ENCODE measurements at regions not wholly inside any gene's neighbourhood (a gene's known extent, or its start where the extent isn't known, plus 50 kb on each side); places are given as distances from the start of the nearest gene placed in this dataset.

GRCh38 chr12:127745469-127746212 is 521.3 kb upstream of the TMEM132C start:
- DNase-seq (ENCODE audit: low read depth) = no peak
- TF ChIP-seq CTCF (IDR thresholded peaks at IDR 0.05; ENCODE audit: low read length, missing control alignments) = no peak
- H3K4me3 ChIP-seq (replicated peaks; ENCODE audit: low read depth, low read length) = no peak overlapping the region

- H3K4me3 ChIP-seq (replicated peaks; ENCODE audit: low read depth, low read length) = no peak overlapping the region
- DNase-seq (ENCODE audit: low read depth) = no peak
- no peak for TF ChIP-seq CTCF (IDR thresholded peaks at IDR 0.05; ENCODE audit: low read length, missing control alignments)
Measured at GRCh38 chr12:127749416-127749815, 517.6 kb upstream of the TMEM132C start.

GRCh38 chr12:127750076-127750840 is 516.7 kb upstream of the TMEM132C start:
- DNase-seq (ENCODE audit: low read depth) = no peak
- no peak for TF ChIP-seq CTCF (IDR thresholded peaks at IDR 0.05; ENCODE audit: low read length, missing control alignments)
- H3K4me3 ChIP-seq (replicated peaks; ENCODE audit: low read depth, low read length) = no peak overlapping the region

- no peak overlapping the region for H3K4me3 ChIP-seq (replicated peaks; ENCODE audit: low read depth, low read length)
- no peak for DNase-seq (ENCODE audit: low read depth)
Measured at GRCh38 chr12:127752802-127753201, 514.2 kb upstream of the TMEM132C start.

GRCh38 chr12:127760357-127760756 is 506.6 kb upstream of the TMEM132C start:
- TF ChIP-seq CTCF (IDR thresholded peaks at IDR 0.05; ENCODE audit: low read length, missing control alignments) = no peak
- no peak for DNase-seq (ENCODE audit: low read depth)
- H3K4me3 ChIP-seq (replicated peaks; ENCODE audit: low read depth, low read length) = no peak overlapping the region

More at GRCh38 chr12:127752802-127753201, 514.2 kb upstream of the TMEM132C start:
- no peak for TF ChIP-seq CTCF (IDR thresholded peaks at IDR 0.05; ENCODE audit: low read length, missing control alignments)

- DNase-seq (ENCODE audit: low read depth) = no peak
- H3K4me3 ChIP-seq (replicated peaks; ENCODE audit: low read depth, low read length) = no peak overlapping the region
- TF ChIP-seq CTCF (IDR thresholded peaks at IDR 0.05; ENCODE audit: low read length, missing control alignments) = no peak
Measured at GRCh38 chr12:127760996-127761395, 506.0 kb upstream of the TMEM132C start.

Data from fibroblast of pulmonary artery (primary cell).